H1 (cell line): ENCODE measurements at regions not wholly inside any gene's neighbourhood (a gene's known extent, or its start where the extent isn't known, plus 50 kb on each side); places are given as distances from the start of the nearest gene placed in this dataset.

Source experiments
- CBX8 ChIP-seq: fragments of 300-800, 300-1000 bp; sonication (generic); IDR thresholded peaks from 2 replicates; pipeline ENCODE4 v1.7.1; 2016; ENCODE audit warnings: low read depth, low read length, borderline replicate concordance
- CHD2 ChIP-seq: IDR thresholded peaks from 2 replicates; pipeline ENCODE4 v1.6.1; 2012; ENCODE audit warnings: low read length, improper control_type of control experiment
- CTCF ChIP-seq, 3 experiments: IDR thresholded peaks; 1 replicate in 2 of 3; 2 replicates in 1 of 3; pipeline versions ENCODE4 v1.5.1 to v1.6.1; 2011; ENCODE audit warnings: low read length in 3 of 3, mild to moderate bottlenecking in 3 of 3, inconsistent platforms in 2 of 3, low read depth in 1 of 3, moderate library complexity in 1 of 3; ENCODE audit not compliant: insufficient read depth in 1 of 3; ENCODE audit errors: control extremely low read depth in 1 of 3
- EP300 ChIP-seq, 2 experiments: IDR thresholded peaks; 1 replicate in 1 of 2; 2 replicates in 1 of 2; pipeline ENCODE4 v1.6.1; 2011 to 2012; ENCODE audit warnings: low read depth in 2 of 2, low read length in 2 of 2, mild to moderate bottlenecking in 2 of 2, borderline replicate concordance in 1 of 2, inconsistent platforms in 1 of 2, moderate library complexity in 1 of 2
- EZH2 ChIP-seq: fragments of 200-600 bp; sonication (generic); IDR thresholded peaks from 2 replicates; pipeline ENCODE4 v1.7.1; 2012; ENCODE audit warnings: low read depth, mild to moderate bottlenecking, moderate library complexity, low read length, inconsistent platforms; ENCODE audit not compliant: severe bottlenecking
- POLR2A ChIP-seq, 2 experiments: IDR thresholded peaks; 1 replicate in 1 of 2; 2 replicates in 1 of 2; pipeline ENCODE4 v1.6.1; 2011; ENCODE audit warnings: low read depth in 2 of 2, low read length in 2 of 2, mild to moderate bottlenecking in 2 of 2; ENCODE audit errors: control extremely low read depth in 1 of 2
- RNF2 ChIP-seq: fragments of 200-900, 300-1000 bp; sonication (generic); IDR thresholded peaks from 2 replicates; pipeline ENCODE4 v1.7.1; 2016; ENCODE audit warnings: borderline replicate concordance, low read depth, mild to moderate bottlenecking, antibody characterized with exemption, low read length; ENCODE audit not compliant: poor library complexity, severe bottlenecking; ENCODE audit errors: missing control alignments
- SRF ChIP-seq: IDR thresholded peaks from 2 replicates; pipeline ENCODE4 v1.6.1; 2011; ENCODE audit warnings: mild to moderate bottlenecking, low read depth, low read length, moderate library complexity

- TF ChIP-seq RNF2 (no peak), CTCF (IDR thresholded peaks at IDR 0.05; ENCODE audit: control extremely low read depth in 1 of 3, insufficient read depth in 1 of 3, low read depth in 1 of 3, low read length in 3 of 3) (no peak), CHD2 (no peak), EZH2 (no peak), CBX8 (no peak), POLR2A (IDR thresholded peaks at IDR 0.05; ENCODE audit: control extremely low read depth in 1 of 2, low read depth in 2 of 2, low read length in 2 of 2) (no peak), EP300 (IDR thresholded peaks at IDR 0.05; ENCODE audit: borderline replicate concordance in 1 of 2, low read depth in 2 of 2, low read length in 2 of 2) (no peak), SRF (no peak)
These were observed 287.4 kb downstream of the BRD1 start for GRCh38 chr22:49540084-49540912.
